Activated gamma-delta T cell (primary cell): ENCODE measurements at regions not wholly inside any gene's neighbourhood (a gene's known extent, or its start where the extent isn't known, plus 50 kb on each side); places are given as distances from the start of the nearest gene placed in this dataset.

Source experiments
- DNase-seq: peaks from one replicate; lab custom pipeline; 2025; lab: John Stamatoyannopoulos, UW

DNA sequence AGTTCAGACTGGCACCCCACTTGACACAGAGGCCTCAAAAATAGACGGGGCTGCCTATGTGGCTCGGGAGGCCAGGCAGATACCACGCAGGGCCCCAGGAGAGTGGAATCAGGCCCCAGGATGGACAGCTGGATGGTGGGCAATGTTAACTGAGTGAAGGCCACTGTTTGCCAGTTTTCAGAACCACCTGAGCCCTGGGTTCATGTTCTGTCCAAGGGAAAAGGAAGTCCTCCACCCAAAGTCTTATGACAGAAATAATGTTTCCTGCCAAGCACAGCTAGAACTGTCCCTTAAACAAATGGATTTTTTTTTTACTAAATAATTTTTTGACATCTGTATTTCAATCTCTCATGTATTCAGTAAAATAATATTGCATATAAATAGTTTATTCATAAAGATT is 228.4 kb downstream of the KLF13 start:
- no peak for DNase-seq

GRCh38 chr15:31556494-31557150 is 230.0 kb downstream of the KLF13 start:
- DNase-seq: no peak

DNA sequence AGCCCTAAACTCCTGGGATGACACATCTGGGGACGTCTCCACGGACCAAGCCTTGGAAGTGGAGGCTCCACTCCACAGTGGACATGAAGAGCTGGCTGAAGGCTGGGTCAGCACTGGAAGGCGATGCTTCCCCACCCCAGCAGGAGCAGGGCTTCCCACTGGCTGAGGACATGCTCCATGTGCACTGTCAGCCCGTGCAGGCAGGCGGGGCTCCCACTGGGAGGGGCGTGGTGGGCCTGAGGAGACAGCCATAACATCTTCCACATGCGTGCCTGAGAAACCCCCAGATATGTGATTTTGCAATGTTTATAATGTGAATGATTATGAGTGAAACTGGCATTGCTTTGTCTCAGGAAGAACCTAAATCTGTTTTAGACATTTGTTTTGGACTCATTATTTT is 231.3 kb downstream of the KLF13 start:
- no peak for DNase-seq

- DNase-seq: no peak
Observed at GRCh38 chr15:31558840-31559239, 232.2 kb downstream of the KLF13 start.

DNA sequence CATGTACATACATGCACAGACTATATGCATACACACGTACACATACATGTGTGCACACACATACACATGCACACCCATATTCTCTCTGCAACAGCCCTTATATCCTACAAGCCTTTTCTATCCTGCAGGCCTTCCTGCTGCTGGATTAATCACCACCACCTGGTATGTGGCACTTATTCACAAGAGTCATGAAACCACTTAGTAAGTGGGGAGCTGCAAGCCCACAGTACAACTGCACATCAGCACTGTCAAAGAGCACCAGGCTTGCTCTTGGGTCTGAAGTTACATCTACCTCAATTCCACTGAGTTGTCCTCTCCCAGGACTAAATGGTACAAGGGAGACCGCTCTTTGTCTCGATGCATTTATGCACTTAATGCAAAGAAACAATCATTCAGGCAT is 233.2 kb downstream of the KLF13 start:
- DNase-seq: no peak

DNA sequence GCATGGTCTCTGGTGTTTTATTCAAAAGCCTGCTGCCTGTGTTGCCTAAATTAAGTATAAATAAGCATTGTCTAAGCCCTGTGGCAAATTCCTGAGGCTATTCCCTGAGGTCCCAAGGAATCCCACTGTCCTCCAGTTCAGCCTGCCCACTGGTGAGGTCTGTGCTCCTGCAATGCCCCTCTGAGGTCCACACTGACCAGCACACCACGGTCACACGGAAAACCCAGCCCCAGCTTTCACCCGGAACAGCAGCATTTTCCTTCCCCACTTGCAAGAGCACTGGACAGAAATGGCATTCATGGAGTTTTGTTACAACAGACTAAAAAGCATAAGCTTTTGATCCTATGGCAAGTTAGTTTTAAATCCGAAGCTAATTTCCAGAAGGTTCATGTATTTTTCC is 234.0 kb downstream of the KLF13 start:
- no peak for DNase-seq

DNA sequence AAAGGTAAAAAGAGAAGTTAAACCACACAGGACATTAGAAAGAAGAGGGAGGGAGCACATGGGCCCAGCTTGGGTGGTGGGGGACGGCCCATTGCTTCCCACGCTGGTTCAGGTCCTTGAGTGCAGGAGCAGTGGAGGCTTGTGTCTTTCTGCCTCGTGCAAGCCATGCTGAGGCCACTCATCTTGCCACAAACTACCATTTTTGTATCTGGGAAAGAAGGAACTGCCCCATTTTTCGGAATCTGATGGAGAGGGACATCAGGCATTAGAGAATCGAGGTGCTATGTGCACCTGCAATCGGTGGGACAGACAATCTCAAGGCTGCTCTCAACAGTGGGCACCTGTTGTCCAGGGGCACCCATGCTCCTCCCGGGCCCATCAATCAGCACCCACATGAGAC is 234.5 kb downstream of the KLF13 start:
- DNase-seq: no peak

DNA sequence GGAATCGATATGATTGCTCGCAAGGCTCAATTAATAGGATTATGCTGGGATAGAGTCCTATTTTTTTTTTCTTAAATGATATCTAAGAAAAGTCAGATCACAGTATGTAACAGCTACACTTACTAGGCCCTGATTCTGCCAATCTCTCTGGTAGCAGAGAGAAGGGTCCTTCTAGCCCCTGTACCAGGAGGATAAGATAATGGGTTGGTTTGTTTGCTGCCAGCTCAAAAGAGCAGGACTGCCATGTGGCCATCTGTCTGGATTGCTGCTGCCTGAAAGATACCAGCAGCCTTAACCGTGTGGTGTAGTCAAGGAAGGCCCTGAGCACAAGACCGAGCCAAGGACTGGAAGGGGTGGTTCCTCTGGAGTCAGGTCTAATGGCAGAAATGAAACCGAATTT is 236.4 kb downstream of the KLF13 start:
- no peak for DNase-seq

GRCh38 chr15:31563421-31563820 is 236.8 kb downstream of the KLF13 start:
- DNase-seq: no peak

DNA sequence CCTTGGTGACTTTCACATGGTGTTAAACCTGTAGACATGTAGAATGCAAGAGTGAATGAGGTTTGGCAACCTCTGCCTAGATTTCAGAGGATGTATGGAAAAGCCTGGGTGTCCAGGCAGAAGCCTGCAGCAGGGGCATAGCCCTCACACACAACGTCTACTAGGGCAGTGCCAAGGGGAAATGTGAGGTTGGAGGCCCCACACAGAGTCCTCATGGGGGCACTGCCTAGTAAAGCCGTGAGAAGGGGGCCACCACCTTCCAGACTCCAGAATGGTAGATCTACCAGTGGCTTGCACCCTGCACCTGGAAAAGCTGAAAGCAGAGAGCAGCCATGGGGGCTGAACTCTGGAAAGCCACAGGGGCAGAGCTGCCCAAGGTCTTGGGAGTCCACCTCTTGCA is 241.2 kb downstream of the KLF13 start:
- no peak for DNase-seq

GRCh38 chr15:31569836-31570235 is 243.2 kb downstream of the KLF13 start:
- no peak for DNase-seq

DNA sequence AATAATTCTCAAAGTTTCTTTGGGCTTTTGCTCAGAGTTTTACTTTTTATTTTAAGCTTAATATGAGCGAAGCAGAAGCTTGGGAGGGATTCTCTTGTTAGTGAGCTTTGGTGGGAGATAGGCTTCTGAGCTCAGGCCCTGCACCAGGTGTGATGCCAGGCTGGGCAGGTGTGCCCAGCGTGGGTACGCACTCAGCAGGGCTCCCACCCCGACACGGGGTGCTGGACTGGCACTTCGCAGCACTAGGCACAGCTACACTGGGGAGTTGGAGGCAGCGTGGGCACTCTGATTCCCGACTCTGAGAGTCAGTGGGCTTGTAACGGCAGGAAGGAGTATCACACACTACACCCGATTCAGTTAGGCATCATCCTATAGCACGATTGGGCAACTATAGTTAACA is 244.0 kb downstream of the KLF13 start:
- no peak for DNase-seq

- no peak for DNase-seq
Observed at GRCh38 chr15:31571676-31572075, 245.0 kb downstream of the KLF13 start.

GRCh38 chr15:31573759-31574158 is 247.1 kb downstream of the KLF13 start:
- DNase-seq: no peak

- DNase-seq: no peak
Observed at GRCh38 chr15:31574766-31575165, 248.1 kb downstream of the KLF13 start.

DNA sequence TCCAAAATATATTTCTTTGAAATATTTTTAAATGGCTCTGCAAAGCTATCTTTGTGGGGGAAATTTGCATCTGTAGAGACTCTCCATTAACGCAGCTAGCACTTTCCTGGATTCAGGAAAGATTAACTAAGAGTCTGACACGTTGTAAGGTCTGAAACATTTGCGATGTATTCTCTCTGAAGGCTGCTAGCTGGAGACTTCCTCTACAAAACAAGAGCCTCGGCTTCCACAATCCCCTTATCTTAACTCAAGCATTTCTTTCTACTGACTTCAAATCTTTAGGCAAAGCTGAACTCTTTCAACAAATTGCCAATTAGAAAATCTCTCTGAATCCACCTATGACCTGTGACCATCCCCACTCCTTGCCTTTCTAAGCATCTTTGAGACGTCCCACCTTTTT is 250.5 kb downstream of the KLF13 start:
- DNase-seq: no peak

- DNase-seq: no peak
Observed at GRCh38 chr15:31579282-31579681, 252.6 kb downstream of the KLF13 start.

DNA sequence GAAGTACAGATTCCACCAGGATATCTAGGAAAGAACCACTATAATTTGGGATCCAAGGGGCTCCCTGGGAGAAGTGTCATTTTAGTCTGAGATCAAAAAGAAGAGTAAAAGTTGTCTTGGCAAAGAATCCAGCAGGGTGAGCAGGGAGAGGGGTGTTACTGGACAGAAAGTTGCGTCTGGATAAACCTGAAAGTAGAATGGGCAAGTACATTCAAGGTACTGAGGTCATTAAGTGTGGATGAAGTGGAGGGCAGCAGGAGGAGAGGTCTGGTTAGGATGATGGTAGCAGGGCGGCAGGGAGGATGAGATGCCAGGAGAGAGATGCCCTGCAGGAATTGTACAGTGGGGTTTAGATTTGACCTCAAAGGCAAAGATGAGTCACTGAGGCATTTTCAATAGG is 253.3 kb downstream of the KLF13 start:
- DNase-seq: no peak

GRCh38 chr15:31584195-31584594 is 257.6 kb downstream of the KLF13 start:
- DNase-seq: no peak

DNA sequence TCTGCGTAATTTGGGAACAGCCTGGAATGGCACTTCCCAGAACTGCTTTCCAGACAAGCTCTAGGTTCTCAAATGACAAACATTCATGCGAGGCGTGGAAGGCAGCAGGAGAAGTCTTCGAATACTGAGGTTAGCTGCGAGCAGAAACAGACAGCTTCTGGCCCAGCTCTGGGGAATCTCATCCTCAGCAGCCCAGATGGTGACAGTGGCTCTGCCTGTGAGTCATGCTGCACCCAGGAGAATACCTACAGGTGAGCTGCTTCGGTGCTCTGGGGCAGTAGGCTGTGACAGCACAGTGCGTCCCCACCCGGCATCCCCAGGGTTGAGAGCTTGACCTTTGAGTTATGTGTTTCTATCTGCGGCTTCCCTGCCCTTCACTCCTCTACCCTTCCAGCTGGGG is 258.6 kb downstream of the KLF13 start:
- DNase-seq: no peak

DNA sequence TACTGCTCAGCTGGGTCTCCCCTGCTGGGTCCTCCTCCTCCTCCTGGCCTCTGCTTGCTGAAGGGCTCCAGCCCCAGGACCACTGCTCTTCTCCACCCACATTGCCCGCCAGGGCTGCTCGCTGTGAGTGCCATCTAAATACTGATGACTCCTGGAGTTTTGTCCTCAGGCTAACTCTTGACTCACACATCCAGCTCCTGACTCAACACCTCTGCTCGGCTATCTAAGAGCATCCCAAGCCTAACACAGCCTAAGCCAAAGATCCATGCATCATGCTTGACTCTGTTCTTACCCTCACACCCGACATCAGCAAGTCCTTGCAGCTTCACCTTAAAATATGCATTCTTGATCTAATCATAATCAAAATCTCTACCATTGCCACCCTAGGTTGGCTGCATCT is 260.2 kb downstream of the KLF13 start:
- DNase-seq: no peak

DNA sequence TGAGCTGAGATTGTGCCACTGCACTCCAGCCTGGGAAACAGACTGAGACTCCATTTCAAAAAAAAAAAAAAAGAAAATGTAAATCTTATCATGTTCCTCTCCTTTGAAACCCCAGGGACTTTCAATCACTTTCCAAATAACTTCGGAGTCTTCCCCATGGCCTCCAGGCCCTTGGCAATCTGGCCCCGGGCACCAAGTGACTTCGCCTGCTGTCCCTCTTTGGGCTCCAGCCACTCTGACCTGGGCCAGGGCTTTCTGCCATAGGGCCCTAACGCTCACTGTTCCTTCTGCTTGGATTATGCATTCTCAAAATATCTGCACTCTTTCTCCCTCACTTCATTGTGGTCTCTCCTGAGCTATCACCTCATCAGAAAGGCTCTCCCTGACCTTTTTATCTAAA is 260.9 kb downstream of the KLF13 start:
- no peak for DNase-seq

GRCh38 chr15:31590609-31591008 is 264.0 kb downstream of the KLF13 start:
- no peak for DNase-seq

DNA sequence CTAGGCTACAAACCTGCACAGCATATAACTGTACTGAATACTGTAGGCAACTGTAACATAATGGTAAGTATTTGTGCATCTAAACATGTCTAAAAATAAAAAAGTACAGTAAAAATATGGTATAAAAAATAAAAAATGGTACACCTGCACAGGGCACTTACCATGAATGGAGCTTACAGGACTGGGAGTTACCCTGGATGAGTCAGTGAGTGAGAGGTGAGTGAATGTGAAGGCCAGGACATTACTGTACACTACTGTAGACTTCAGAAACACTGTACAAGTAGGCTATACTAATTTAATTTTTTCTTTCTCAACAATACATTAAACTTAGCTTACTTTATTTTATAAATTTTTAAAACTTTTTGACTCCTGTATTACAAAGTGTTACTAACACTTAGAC is 265.3 kb downstream of the KLF13 start:
- DNase-seq: no peak

GRCh38 chr15:31597466-31597865 is 270.8 kb downstream of the KLF13 start:
- no peak for DNase-seq
